ENCODE measurements at regions not wholly inside any gene's neighbourhood (a gene's known extent, or its start where the extent isn't known, plus 50 kb on each side); places are given as distances from the start of the nearest gene placed in this dataset.

GRCh38 chr6:152905551-152906299 is 77.1 kb downstream of the FBXO5 start:
- ChIA-PET POLR2A (no interaction called here), CTCF (interaction anchor here (1.4 kb wide), 1 partner anchor 42 kb away, joined by 4 read pairs; no protein-coding TSS in a partner anchor)
- Mint-ChIP-seq H3K36me3 (no peaks in the 10 kb centered on the region), H3K4me1 (peaks cover 29% of the 10 kb centered on the region), H3K4me3 (no peak overlapping the region), H3K27ac (no peak overlapping the region), H3K27me3 (ENCODE audit: low read depth) (peaks cover 60% of the 10 kb centered on the region), H3K9me3 (no peaks in the 10 kb centered on the region)
- DNase-seq (ENCODE audit: low spot score) (no peak), ATAC-seq (no peak)
- TF ChIP-seq GRHL2 (CRISPR knock-in tag; IDR thresholded peaks at IDR 0.05; ENCODE audit: insufficient replicate concordance, severe bottlenecking) (no peak), ZNF425 (CRISPR knock-in tag; conservative IDR thresholded peaks at IDR 0.05) (no peak), ZNF263 (CRISPR knock-in tag; IDR thresholded peaks at IDR 0.05; ENCODE audit: low read depth) (no peak), ZNF121 (CRISPR knock-in tag; IDR thresholded peaks at IDR 0.05) (no peak), ZNF396 (CRISPR knock-in tag; IDR thresholded peaks at IDR 0.05; ENCODE audit: borderline replicate concordance) (no peak), ATF3 (CRISPR knock-in tag; conservative IDR thresholded peaks at IDR 0.05) (no peak), SMAD3 (CRISPR knock-in tag; IDR thresholded peaks at IDR 0.05; ENCODE audit: borderline replicate concordance) (no peak)
- TF ChIP-seq, protein P1, sequence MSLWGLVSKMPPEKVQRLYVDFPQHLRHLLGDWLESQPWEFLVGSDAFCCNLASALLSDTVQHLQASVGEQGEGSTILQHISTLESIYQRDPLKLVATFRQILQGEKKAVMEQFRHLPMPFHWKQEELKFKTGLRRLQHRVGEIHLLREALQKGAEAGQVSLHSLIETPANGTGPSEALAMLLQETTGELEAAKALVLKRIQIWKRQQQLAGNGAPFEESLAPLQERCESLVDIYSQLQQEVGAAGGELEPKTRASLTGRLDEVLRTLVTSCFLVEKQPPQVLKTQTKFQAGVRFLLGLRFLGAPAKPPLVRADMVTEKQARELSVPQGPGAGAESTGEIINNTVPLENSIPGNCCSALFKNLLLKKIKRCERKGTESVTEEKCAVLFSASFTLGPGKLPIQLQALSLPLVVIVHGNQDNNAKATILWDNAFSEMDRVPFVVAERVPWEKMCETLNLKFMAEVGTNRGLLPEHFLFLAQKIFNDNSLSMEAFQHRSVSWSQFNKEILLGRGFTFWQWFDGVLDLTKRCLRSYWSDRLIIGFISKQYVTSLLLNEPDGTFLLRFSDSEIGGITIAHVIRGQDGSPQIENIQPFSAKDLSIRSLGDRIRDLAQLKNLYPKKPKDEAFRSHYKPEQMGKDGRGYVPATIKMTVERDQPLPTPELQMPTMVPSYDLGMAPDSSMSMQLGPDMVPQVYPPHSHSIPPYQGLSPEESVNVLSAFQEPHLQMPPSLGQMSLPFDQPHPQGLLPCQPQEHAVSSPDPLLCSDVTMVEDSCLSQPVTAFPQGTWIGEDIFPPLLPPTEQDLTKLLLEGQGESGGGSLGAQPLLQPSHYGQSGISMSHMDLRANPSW (CRISPR knock-in tag; conservative IDR thresholded peaks at IDR 0.05; ENCODE audit: low read depth), result no peak
- TF ChIP-seq, protein P2, sequence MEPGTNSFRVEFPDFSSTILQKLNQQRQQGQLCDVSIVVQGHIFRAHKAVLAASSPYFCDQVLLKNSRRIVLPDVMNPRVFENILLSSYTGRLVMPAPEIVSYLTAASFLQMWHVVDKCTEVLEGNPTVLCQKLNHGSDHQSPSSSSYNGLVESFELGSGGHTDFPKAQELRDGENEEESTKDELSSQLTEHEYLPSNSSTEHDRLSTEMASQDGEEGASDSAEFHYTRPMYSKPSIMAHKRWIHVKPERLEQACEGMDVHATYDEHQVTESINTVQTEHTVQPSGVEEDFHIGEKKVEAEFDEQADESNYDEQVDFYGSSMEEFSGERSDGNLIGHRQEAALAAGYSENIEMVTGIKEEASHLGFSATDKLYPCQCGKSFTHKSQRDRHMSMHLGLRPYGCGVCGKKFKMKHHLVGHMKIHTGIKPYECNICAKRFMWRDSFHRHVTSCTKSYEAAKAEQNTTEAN (CRISPR knock-in tag; IDR thresholded peaks at IDR 0.05), result no peak

DNA sequence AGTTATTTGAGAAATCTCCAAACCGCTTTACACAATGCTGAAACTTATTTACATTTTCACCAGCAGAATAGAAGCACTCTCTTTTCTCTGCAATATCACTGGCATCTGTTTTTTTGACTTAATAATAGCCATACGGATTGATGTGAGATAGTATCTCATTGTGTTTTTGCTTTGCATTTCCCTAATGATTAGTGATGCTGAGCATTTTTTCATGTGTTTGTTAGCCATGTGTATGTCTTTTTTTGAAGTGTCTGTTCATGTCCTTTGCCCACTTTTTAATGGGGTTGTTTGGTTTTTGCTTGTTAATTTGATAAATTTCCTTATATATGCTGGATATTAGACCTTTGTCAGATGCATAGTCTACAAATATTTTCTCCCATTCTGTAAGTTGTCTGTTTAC is 73.6 kb downstream of the FBXO5 start:
- ATAC-seq, result no peak
- peaks cover 39% of the 10 kb centered on the region for H3K27me3 Mint-ChIP-seq (ENCODE audit: low read depth)

More for the DNA sequence above, 73.6 kb downstream of the FBXO5 start:
- POLR2A ChIA-PET, result no interaction called here
- Mint-ChIP-seq H3K36me3 (no peaks in the 10 kb centered on the region), H3K9me3 (peaks cover 9% of the 10 kb centered on the region), H3K4me1 (peaks cover 10% of the 10 kb centered on the region), H3K4me3 (no peak overlapping the region), H3K27ac (no peak overlapping the region)
- TF ChIP-seq, protein P3, sequence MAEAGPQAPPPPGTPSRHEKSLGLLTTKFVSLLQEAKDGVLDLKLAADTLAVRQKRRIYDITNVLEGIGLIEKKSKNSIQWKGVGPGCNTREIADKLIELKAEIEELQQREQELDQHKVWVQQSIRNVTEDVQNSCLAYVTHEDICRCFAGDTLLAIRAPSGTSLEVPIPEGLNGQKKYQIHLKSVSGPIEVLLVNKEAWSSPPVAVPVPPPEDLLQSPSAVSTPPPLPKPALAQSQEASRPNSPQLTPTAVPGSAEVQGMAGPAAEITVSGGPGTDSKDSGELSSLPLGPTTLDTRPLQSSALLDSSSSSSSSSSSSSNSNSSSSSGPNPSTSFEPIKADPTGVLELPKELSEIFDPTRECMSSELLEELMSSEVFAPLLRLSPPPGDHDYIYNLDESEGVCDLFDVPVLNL (CRISPR knock-in tag; IDR thresholded peaks at IDR 0.05; ENCODE audit: borderline replicate concordance, low read depth), result no peak
- TF ChIP-seq TP53 (CRISPR knock-in tag; IDR thresholded peaks at IDR 0.05), result no peak
- TF ChIP-seq IRF2 (CRISPR knock-in tag; IDR thresholded peaks at IDR 0.05; ENCODE audit: borderline replicate concordance, low read depth), result no peak
- TF ChIP-seq ZSCAN18 (CRISPR knock-in tag; IDR thresholded peaks at IDR 0.05), result no peak
- no peak for TF ChIP-seq NFATC4 (CRISPR knock-in tag; IDR thresholded peaks at IDR 0.05)
- no peak for TF ChIP-seq ELF4 (CRISPR knock-in tag; IDR thresholded peaks at IDR 0.05; ENCODE audit: low read depth)
- TF ChIP-seq FOXK1 (CRISPR knock-in tag; IDR thresholded peaks at IDR 0.05), result no peak
- no peak for TF ChIP-seq CBFB (CRISPR knock-in tag; IDR thresholded peaks at IDR 0.05; ENCODE audit: low read depth)
- no peak for TF ChIP-seq SMAD4 (CRISPR knock-in tag; IDR thresholded peaks at IDR 0.05)
- TF ChIP-seq MYBL2 (CRISPR knock-in tag; IDR thresholded peaks at IDR 0.05), result no peak
- DNase-seq (ENCODE audit: low spot score), result no peak
- CTCF ChIA-PET, result no interaction called here
